ENCODE measurements at regions not wholly inside any gene's neighbourhood (a gene's known extent, or its start where the extent isn't known, plus 50 kb on each side); places are given as distances from the start of the nearest gene placed in this dataset.
"Not testable (repeated sequence)": the region's sequence is repeated elsewhere in the genome, so short reads cannot be mapped to it uniquely, and the experiment has no call there.

DNA sequence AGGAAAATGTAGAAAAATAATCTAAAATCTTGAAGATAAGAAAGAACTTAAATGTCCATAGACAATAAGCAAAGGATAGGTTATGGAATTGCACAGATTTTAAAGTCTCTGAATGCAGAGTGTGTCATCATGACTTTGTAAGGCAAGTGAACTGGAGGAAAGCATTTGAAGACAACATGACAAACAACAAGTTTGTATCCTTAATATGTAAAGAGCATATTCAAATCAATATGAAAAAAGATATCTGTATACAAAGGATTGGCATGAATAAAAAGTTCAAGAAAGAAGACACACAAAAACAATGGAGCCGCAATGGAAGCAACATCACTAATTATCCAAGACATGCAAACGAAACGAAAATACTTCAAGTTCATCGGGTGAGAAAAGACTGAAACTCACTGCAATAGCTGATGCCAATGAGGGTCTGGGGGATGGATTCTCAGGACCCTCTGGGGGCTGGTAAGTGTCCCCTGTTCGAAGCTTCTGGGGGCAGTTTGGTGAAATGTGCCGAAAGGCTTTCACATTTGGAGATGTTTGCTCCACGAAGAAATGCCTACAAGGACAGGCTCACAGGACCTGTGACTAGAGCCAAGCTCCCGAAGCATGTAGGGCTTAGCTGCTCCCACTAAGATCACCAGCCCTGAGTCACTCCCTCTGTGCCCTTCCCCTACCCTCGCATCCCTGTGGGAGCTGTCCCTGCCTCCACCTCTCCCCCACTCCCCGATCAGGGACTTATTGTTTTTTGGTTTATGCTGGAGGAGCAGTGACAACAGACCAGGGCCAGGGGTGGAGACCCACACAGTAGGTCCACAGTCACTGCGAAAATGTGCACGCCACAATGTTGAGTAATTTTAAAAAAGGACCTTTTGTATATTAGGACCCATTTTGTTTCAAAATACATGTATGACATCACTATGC, 345.7 kb upstream of the SFSWAP start:
- DNase-seq = no peak

DNA sequence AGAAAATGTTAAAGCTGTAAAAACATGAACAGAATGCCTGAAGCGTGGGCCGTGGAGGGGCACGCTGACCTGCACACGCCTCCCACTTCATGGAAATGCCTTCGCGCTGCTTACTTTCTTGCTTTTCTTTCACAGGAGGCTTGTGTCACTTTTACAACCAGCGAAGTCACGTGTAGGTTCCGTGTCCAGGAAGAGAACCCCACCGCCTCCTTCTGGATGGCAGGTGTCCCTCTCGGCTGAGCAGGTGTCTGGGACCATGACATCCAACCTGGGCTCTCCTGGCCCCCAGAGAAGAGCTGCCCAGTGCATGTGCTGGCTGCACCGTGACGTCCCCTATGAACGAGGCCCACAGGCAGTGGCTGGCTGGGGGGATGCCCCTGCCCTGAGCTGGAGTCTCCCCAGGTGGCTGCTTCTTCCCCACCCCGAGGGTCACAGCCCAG, 345.0 kb upstream of the SFSWAP start:
- no peak for DNase-seq

DNA sequence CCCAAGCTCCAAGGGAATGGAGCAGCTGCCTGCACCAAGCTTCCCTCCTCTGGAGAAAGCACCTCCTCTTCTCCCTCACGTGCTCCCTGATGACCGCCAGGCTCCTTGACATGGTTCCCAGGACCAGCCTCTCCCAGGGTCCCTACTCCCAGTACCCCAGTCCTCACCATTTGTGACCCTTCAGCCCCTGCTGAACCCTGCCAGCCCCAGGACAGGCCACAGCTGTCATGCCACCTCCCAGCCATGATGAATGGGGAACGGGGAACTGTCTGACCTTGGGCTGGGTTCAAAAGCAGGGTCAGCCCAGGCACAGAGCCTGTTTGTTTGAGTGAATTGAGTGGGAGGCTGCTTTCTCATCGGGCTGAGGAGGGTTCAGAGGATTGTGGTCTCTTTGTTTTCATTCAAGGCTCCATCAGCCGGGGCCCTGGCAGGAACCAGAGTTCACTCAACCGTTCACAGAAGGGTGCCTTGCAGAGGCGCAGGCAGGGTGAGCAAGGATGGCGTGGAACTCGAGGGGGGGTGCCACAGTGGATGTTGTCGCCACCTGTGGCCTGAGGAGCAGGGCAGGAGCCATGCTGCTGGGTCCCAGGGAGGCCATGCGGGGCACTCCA, 344.5 kb upstream of the SFSWAP start:
- no peak for DNase-seq

DNA sequence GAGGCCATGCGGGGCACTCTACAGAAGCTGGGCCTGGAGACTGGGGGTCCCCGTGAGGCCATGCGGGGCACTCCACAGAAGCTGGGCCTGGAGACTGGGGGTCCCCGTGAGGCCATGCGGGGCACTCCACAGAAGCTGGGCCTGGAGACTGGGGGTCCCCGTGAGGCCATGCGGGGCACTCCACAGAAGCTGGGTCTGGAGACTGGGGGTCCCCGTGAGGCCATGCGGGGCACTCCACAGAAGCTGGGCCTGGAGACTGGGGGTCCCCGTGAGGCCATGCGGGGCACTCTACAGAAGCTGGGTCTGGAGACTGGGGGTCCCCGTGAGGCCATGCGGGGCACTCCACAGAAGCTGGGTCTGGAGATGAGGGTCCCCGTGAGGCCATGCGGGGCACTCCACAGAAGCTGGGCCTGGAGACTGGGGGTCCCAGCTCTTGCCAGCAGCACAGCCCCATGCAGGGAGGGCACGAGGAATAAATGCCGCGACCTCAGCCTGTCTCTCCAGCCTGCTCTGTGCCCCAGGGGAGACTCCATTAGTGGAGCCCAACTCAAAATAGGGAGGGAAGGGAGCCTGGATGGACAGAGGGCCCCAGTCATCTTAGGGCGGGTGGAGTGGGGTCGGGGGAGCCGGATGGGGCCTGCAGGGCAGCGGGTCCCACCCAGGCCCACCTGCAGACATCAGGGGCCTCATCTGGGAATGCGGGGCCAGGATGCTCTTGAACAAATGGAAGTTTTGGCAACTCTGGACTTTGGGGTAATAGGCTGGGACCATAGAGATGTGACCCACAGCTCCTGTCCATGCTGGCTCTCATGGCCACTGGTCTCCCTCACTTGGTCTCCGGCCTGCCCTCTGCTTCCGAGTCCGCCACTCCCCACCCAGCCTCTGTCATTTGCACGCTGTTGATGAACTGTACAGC, 343.6 kb upstream of the SFSWAP start:
- DNase-seq = not testable (repeated sequence)

DNA sequence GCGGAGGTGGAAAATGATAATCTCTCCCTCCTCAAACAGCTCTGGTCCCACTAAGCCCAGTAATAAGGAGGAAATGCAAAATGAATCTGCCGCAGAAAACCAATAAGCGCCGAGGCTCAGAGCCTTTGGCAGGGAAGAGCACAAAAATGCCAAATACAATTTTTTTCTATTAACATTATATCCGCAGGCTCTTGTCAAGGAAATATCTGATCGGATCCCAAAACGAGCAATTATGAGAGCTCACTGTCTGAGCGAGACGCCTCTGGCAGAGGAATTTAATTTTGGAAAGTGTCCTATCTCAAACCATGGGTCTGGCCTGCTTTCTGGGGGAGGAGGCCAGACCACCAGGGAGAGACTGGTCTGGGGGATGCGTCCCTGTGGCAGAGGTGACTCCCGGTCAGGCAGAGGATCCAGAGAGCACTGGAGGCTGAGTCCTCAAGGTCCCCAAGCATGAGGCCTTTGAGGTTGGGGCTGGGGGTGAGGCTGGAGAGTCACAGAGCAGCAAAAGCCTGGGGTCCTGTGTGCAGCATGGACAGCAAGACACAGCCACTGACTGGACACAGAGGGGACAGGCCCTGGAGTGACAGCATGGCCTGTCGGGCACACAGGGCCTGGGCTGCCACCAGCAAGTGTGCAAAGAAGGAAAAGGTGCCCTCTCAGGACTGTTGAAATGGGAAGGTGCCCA, 342.8 kb upstream of the SFSWAP start:
- no peak for DNase-seq

DNA sequence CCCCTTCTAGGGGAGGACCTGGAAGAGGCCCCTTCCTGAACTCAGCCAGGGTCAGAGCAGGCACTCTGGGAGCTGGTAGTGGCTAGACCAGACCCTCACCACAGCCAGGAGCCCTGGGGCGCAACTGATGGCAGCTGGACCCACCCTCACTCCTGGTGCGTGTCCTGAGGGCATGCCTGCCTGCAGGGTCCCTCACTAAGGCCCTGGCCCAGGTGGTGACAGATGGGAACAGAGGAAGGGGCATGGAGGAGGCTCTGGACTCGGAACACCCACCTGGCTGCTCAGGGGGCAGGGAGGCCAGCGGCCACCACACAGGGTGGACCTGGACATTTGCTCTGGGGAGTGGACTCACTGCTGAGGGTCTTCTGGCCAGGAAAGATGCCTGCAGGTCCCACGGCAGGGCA, 342.2 kb upstream of the SFSWAP start:
- DNase-seq = no peak

DNA sequence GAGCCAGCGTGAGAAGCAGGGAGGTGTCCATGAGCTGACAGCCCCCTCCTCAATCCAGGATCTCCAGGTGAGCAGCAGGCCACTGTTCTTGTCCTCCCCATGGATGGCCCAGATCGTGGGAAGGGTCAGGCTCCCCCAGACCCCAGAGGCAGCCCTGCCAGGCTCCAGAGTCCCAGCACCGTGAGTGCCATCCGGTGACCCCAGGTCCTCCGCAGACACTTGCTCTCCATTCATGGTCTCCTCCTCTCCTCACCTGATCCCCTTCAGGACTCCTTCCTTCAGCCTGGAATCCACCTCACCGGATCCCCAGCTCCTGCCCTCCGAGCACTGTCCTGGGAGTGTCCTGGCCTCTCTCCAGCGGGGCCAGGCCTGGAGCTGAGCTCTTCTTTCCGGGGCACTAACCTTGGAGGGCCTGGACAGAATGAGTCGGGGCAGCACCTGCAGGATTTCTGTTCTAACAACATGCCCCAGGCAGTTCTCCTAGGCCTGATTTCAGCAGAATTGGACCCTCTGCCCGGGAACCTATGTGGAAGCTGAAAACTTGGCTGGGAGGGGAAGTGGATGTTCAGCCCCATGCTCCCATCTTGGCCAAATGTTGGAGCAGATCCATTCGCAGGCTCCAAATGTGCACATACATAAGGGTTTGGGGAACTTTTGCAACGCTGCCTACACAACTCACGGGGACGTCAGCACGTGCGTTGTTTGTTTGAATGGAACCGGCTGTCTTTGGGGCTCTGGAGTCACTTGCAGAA, 341.6 kb upstream of the SFSWAP start:
- no peak for DNase-seq

DNA sequence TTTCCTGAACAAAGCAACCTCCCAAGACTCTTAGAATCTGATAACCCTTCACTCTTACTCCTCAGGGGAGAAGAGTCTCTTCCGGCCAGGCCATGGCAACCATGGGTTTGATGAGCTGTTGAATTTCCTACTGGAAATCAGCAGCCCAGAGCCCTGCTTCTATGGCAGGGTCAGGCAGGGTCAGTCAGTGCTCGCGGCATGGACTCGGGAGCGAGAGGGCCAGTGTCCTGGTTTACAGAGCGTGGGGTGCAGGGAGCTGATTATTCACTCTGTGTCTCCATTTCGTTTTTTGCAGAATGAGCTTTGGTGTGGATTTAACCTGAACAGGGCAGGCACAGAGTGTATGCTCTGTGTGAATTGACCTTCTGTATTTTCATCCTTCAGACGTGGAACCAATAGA, 340.6 kb upstream of the SFSWAP start:
- DNase-seq = no peak

DNA sequence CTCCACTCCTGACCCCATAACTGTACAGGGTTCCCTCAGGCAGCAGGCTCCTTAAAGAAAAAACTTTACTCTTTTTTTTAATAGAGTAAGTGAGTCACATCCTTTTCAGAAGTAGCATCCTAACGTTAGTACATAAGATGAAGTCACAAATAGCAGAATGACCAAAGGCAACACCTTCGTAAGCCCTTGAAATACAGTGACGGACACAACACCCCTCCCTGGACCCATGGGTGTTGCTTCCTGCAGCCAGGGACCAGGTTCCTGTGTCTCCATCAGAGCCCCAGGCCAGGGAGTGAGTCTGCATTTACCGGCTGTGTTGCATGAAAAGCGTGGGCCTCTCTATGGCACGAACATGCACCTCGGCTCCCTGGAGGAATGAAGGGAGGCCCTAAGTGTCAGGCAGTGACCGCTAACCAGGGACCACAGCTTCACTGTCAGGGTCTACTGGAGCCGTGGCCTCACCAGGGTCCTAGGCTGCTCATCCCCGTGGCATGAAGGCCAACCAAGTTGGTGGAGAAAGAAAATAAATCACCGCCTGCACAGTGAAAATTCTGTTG, 340.0 kb upstream of the SFSWAP start:
- DNase-seq = no peak

DNA sequence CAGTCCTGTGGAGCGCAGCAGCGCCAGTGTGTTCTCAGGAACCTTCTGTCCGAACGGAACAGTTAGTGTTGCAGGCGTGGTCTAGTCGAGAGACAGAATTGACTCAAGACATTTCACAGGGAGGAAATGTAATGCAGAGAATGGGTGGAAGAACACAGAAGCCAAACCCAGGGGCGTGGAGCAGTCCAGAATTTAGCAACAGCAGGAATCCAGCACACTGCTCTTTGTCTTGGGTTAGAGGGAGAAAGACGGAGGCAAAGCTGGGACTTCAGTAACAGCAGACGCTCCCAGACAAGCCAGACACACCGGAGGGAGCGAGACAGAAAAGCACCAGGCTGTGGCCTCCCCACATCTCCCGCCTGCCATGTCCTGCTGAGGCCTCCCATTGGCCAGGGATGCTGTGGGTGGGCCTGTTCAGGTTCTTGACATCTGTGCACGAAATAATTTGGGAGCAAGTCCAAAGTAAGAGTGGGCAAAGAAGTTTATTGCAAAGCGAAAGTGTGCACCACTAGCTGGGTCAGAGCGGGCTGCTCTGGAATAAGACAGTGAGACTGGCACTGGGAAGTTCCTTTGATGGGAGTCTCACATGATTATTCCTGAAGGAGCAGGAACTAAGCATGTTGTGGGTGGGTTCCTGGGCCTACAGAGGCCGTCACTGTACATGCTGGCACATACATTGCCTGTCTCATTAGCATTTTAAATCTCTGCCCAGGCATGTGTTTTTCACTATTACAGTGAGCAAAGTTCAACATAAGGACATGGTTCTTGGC, 339.3 kb upstream of the SFSWAP start:
- DNase-seq = no peak

DNA sequence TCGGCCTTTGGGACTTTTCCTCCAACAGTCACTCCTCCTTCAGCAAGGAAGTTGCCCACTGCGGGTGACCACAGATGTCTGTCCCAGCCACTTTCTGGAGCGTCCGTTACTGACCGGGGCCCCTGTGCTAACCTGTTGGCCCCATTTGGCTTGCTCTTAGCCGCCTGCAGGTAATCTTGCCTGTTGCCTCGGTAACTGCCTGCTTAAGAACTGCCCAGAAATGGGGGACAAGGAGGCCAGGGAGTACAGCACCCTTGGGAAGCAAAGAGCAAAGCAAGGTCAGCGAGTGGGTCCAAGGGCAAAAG, 338.8 kb upstream of the SFSWAP start:
- DNase-seq = no peak

DNA sequence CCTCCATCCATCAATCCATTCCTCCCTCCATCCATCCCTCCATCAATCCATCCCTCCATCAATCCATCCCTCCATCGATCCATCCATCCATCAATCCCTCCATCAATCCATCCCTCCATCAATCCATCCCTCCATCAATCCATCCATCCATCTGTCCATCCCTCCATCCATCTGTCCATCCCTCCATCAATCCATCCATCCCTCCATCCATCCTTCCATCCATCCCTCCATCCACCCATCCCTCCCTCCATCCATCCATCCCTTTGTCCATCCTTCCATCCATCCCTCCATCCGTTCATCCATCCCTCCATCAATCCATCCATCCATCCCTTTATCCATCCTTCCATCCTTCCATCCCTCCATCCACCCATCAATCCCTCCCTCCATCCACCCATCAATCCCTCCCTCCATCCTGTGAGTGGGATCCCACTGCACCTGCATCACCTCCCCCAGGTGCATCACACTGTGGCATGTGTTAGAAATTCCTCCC, 338.1 kb upstream of the SFSWAP start:
- DNase-seq = no peak

DNA sequence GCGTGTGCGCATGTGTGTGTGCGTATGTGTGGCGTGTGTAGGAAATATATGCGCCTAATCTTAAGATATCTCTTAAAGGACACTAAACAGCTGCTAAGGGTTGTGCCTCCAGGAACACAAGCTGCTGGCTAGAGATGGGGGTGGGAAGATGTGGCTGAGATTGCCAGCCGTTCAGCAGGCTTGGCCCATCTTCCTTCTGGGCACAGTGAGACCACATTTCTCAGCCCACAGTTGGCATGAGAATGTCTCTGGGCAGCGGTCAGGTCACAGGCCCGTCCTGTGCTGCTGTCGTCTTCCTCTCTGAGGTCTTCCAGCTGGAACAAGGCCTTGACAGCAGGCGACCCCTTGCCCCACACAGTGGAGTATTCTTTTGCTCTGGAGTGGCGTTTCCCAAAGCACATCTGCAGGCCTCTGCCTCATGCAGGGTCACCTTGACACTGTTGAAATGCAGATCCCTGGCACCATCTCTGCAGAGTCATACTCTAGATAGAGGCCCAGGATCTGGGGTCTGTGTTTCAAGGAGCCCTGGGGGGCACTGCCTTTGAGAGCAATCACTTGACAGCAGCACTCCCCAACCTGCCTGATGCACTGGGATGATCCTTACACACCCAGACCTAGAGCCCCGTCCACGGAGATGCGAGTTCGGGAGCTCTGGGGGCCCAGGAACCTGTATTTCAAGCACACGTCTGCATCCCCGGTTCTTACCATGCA, 335.5 kb upstream of the SFSWAP start:
- DNase-seq = no peak

DNA sequence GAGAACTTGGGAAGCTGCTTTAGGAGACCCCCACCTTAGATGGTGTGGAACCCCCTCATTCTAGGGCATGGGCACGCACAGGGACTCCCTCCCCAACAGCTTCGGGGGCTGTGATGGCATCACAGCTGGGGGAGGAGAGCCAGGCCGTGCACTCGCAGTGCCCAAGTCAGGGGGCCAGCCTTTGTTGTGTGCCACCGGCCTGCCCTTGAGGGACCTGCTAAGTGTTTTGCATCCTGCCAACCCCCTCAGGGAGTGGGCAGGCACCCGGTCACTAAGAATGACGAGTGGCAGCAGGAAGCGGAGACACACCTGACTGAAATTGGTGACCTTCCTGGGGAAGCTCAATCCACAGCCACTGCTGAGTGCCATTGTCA, 334.9 kb upstream of the SFSWAP start:
- DNase-seq = no peak

DNA sequence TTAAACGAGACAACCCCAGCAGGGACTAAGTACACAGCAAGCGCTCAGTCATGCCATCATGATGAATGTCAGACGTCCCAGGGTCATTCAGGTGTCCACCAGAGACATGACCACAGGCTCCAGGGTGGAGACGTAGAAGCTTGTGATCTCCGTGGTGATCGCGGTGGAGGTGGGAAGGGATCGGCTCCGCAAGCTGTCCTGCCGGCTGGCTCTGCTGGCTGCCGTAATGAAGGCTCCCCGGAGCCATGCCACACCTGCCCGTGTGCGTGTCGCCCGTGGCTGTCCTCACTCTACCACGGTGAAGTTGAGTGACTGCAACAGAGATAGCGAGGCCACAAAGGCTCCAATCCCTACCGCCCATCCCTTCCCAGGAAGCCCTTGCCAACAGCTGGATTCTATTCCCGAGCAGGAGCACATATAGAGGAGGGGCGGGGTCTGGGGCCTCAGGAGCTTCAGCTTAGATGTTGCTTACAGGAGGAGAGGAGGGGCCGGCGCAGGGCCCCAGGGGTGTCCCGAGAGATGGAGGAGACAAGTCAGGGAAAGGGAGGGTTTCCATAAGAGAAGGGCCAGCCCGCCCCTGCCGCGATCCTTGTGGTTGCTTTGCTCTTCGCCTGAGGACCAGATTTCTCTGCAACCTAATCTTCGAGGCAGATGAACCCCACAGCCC, 332.6 kb upstream of the SFSWAP start:
- no peak for DNase-seq

DNA sequence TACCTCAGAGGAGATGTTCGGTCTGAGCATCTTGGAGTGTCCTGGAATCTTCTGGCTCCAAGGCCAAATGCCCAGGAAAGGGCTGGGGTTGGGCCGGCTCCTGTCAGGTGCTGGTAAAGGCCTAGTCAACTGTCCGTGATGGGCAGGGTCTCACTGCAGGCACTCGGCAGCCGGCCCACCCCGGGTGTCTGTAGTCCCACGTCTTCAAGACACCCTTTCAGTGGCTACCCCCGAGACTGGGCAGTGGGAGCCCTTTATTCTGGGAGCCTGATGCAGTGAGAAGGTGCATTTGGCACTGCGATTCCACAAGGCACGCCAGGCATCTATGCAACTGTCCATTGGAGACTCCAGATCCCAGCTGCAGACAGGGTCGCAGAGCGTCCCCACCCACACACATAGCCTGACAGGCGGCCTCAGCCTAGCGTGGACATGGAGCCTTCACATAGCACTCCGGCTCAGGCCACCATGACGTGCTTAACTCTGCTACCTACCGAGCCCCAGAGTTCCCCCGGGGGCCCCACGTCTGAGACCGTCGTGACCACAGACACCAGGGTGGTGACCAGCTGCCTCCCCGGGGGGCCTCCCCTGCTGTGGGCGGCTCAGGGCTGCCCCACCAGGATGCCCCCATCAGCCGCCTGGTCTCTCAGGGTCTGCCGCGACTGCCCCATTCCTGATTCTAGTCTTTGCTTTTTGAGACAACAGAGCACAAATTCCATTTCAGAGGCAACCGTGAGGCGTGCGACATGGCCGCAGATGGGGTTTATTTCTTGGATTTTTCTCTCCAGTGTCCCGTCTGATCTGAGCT, 331.8 kb upstream of the SFSWAP start:
- no peak for DNase-seq

DNA sequence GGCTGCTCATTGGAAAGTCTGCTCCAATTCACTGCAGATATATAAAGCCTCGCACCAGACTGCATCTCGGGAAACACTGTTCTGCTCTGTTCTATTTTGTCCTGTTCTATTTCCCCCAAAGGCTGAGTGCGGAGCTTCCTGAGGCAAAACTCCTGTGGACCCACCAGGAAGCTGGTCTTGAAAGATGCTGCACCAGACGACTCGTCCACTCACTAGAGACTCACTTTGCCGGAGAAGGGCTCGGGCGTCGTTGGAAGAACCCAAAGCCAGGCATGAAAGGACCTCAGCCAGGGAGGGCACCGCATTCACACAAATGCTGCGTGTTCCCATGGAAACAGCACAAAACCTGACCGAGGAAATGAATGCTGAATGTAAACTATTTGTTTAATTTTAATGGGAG, 331.2 kb upstream of the SFSWAP start:
- DNase-seq = no peak

DNA sequence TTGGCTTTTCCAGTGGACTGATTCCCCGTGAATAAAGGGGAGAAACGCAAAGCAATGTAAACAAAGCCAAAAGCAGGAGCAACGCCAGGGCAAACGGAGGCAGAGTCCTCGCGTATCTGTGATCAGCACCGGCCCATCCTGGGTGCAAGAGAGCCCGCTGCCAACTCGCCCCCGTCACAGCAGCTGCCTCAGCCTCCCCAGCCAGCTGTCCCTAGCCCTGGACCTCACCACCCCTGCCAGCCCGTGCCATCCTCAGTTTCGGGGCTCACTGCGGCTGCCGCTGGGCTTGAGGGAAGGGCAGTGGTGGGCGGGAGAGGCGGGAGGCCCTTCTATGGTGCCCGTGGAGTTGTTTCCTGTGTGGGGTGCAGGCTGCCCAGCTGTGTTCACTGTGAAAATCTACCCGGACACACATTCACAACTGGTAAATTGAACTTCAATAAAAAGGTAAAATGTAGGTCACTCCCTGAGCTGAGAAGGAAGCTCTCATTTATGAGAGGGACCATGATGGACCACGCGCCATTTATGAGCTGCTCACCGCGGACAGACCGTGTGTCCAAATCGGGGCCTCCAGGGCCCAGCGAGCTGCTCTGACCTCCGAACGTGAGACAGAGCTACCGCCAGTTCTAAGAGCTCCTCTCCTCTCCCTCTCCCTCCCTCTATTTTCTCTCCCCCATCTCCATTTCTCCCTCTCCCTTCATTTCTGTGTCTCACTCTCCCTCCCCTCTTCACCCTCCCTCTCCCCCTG, 330.5 kb upstream of the SFSWAP start:
- no peak for DNase-seq

Measured in CD4-positive, alpha-beta T cell treated with Interleukin-6 for 4 hours (primary cell).